Astrocyte (in vitro differentiated cells and primary cell): ENCODE measurements at regions not wholly inside any gene's neighbourhood (a gene's known extent, or its start where the extent isn't known, plus 50 kb on each side); places are given as distances from the start of the nearest gene placed in this dataset.

Source experiments
- DNase-seq: peaks from one replicate; pipeline ENCODE4 v3.0.0-alpha.2; 2010; ENCODE audit warnings: low read depth
- FAIRE-seq: peaks from 2 replicates; lab custom pipeline; 2011; peaks lifted over from hg19 to GRCh38; lab: Jason Lieb, UNC
- H2AFZ ChIP-seq: 2 replicates; pipeline ENCODE4 v1.6.0; 2012; ENCODE audit warnings: low read depth, low read length, inconsistent platforms
- H3K27ac ChIP-seq: 2 replicates; pipeline ENCODE4 v1.5.1; 2011; ENCODE audit warnings: low read depth, low read length, inconsistent platforms
- H3K27me3 ChIP-seq: 2 replicates; pipeline ENCODE4 v1.6.0; 2011; ENCODE audit warnings: low read length, inconsistent platforms; ENCODE audit not compliant: insufficient read depth
- H3K36me3 ChIP-seq: 2 replicates; pipeline ENCODE4 v1.5.1; 2011; ENCODE audit warnings: low read length, inconsistent platforms; ENCODE audit not compliant: insufficient read depth
- H3K4me1 ChIP-seq: 2 replicates; pipeline ENCODE4 v1.5.1; 2011; ENCODE audit warnings: low read length, inconsistent platforms; ENCODE audit not compliant: insufficient read depth
- H3K4me2 ChIP-seq: 2 replicates; pipeline ENCODE4 v1.6.0; 2012; ENCODE audit warnings: low read length, inconsistent platforms
- H3K4me3 ChIP-seq: 2 replicates; pipeline ENCODE4 v1.5.1; 2011; ENCODE audit warnings: low read depth, mild to moderate bottlenecking, low read length, inconsistent platforms; ENCODE audit not compliant: insufficient read depth
- H3K79me2 ChIP-seq: 2 replicates; pipeline ENCODE4 v1.6.0; 2012; ENCODE audit warnings: mild to moderate bottlenecking, low read length, inconsistent platforms; ENCODE audit not compliant: insufficient read depth
- H3K9ac ChIP-seq: 2 replicates; pipeline ENCODE4 v1.6.0; 2012; ENCODE audit warnings: mild to moderate bottlenecking, low read length, inconsistent platforms
- H3K9me3 ChIP-seq: 2 replicates; pipeline ENCODE4 v1.5.1; 2012; ENCODE audit warnings: low read depth, mild to moderate bottlenecking, low read length, inconsistent platforms; ENCODE audit not compliant: insufficient read depth
- H4K20me1 ChIP-seq: 2 replicates; pipeline ENCODE4 v1.6.0; 2012; ENCODE audit warnings: low read length, inconsistent platforms; ENCODE audit not compliant: insufficient read depth
- H3K27ac Mint-ChIP-seq: one replicate; pipeline ENCODE4 v1.8.0; 2021; ENCODE audit warnings: mild to moderate bottlenecking, mixed read lengths; ENCODE audit not compliant: unreplicated experiment
- H3K27me3 Mint-ChIP-seq: one replicate; pipeline ENCODE4 v1.8.0; 2021; ENCODE audit warnings: low read depth, mixed read lengths; ENCODE audit not compliant: unreplicated experiment
- H3K36me3 Mint-ChIP-seq: one replicate; pipeline ENCODE4 v1.8.0; 2021; ENCODE audit warnings: low read depth, mixed read lengths; ENCODE audit not compliant: unreplicated experiment
- H3K4me1 Mint-ChIP-seq: one replicate; pipeline ENCODE4 v1.8.0; 2021; ENCODE audit warnings: low read depth, mixed read lengths; ENCODE audit not compliant: unreplicated experiment
- H3K4me3 Mint-ChIP-seq: one replicate; pipeline ENCODE4 v1.8.0; 2021; ENCODE audit warnings: mild to moderate bottlenecking, moderate library complexity, mixed read lengths; ENCODE audit not compliant: unreplicated experiment
- H3K9me3 Mint-ChIP-seq: one replicate; pipeline ENCODE4 v1.8.0; 2021; ENCODE audit warnings: mild to moderate bottlenecking, mixed read lengths; ENCODE audit not compliant: unreplicated experiment
- EZH2 ChIP-seq: IDR thresholded peaks from 2 replicates; pipeline ENCODE4 v1.6.1; 2012; ENCODE audit warnings: mild to moderate bottlenecking, low read length, inconsistent platforms; ENCODE audit not compliant: insufficient read depth
- TF ChIP-seq, protein P1 (sequence below): IDR thresholded peaks from 2 replicates; pipeline ENCODE4 v1.5.1; 2011; ENCODE audit warnings: low read depth, mild to moderate bottlenecking, inconsistent platforms, low read length, moderate library complexity; ENCODE audit not compliant: insufficient read depth

DNA sequence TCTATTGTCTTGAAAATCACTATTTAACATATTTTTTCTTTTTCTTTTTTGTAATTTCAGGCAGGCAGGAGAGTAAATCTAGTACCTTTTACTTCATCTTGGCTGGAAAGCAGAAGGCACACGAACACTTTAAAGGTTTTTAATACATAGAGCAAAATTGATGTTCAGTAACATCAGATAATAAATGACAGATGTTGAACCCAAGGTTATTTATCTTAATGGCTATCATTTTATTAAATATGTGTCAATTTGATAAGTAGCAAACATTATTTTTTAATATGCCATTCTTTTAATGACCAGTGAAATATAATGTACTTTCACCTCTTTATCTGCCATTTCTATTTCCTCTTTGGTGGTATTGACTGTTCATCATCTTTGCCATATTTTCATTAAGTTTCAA is 381.2 kb downstream of the ARHGEF28 start:
- H4K20me1 ChIP-seq, result no peaks in the 10 kb centered on the region
- Mint-ChIP-seq H3K27me3 (peaks cover 7% of the 10 kb centered on the region), H3K36me3 (no peaks in the 10 kb centered on the region), H3K4me1 (no peaks in the 10 kb centered on the region), H3K9me3 (no peaks in the 10 kb centered on the region), H3K27ac (no peak overlapping the region), H3K4me3 (no peak overlapping the region)
- no peak overlapping the region for H3K27ac ChIP-seq
- no peak for DNase-seq
- H3K9ac ChIP-seq, result no peak overlapping the region
- no peaks in the 10 kb centered on the region for H3K27me3 ChIP-seq
- no peak overlapping the region for H2AFZ ChIP-seq
- H3K79me2 ChIP-seq, result no peaks in the 10 kb centered on the region
- no peaks in the 10 kb centered on the region for H3K36me3 ChIP-seq
- no peaks in the 10 kb centered on the region for H3K9me3 ChIP-seq
- no peak for FAIRE-seq
- no peak overlapping the region for H3K4me2 ChIP-seq
- no peak overlapping the region for H3K4me3 ChIP-seq
- no peaks in the 10 kb centered on the region for H3K4me1 ChIP-seq
- TF ChIP-seq, protein P1, sequence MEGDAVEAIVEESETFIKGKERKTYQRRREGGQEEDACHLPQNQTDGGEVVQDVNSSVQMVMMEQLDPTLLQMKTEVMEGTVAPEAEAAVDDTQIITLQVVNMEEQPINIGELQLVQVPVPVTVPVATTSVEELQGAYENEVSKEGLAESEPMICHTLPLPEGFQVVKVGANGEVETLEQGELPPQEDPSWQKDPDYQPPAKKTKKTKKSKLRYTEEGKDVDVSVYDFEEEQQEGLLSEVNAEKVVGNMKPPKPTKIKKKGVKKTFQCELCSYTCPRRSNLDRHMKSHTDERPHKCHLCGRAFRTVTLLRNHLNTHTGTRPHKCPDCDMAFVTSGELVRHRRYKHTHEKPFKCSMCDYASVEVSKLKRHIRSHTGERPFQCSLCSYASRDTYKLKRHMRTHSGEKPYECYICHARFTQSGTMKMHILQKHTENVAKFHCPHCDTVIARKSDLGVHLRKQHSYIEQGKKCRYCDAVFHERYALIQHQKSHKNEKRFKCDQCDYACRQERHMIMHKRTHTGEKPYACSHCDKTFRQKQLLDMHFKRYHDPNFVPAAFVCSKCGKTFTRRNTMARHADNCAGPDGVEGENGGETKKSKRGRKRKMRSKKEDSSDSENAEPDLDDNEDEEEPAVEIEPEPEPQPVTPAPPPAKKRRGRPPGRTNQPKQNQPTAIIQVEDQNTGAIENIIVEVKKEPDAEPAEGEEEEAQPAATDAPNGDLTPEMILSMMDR, result no peak
- no peak for TF ChIP-seq EZH2

DNA sequence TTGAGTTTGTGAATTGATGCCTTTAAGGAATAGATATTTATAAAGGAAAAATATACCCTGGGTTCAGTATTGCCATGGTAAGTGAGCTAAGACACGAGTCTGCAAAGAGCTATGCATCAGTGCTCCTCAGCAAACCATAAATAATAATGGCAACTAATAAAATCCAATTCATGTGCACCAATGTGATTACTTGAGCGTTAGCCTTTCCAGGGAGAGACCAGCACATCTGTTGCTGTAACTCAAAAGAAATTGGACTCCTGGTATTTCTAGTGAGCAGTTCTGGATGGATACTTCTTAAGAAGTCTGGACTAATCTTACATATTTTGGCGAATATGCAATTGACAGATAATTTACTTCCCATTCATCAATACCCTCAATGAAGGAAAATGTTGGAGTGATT is 373.3 kb downstream of the ARHGEF28 start:
- Histone ChIP-seq H3K27me3 (no peaks in the 10 kb centered on the region), H3K4me3 (no peak overlapping the region), H3K27ac (no peak overlapping the region), H4K20me1 (no peaks in the 10 kb centered on the region), H3K36me3 (no peaks in the 10 kb centered on the region), H3K9ac (no peak overlapping the region), H3K4me2 (no peak overlapping the region), H3K4me1 (no peaks in the 10 kb centered on the region), H2AFZ (no peak overlapping the region), H3K79me2 (no peaks in the 10 kb centered on the region), H3K9me3 (no peaks in the 10 kb centered on the region)
- no peak for TF ChIP-seq EZH2
- TF ChIP-seq, protein P1, result no peak
- DNase-seq (peak; percentile 17), FAIRE-seq (no peak)
- Mint-ChIP-seq H3K4me1 (peaks cover 4% of the 10 kb centered on the region), H3K27ac (no peak overlapping the region), H3K4me3 (no peak overlapping the region), H3K27me3 (no peaks in the 10 kb centered on the region), H3K9me3 (peaks cover 2% of the 10 kb centered on the region), H3K36me3 (no peaks in the 10 kb centered on the region)

DNA sequence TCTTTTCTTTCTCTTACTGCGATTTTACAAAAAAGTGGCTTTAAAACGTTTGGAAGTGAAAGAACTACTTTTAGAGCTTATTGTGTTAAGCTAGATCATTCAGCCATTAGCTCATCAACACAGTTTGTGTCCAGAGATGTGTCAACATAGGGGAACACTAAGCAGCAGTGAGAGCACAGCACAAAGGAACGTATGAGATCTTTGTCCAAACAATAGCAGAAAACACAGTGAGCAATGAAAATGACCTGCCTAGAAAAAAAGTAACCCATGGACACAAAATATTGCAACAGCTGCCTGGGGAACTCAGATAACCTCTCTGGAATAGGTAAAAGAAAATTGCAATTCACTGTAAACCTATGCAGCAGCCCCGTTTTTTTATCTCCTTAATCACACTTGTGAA is 372.5 kb downstream of the ARHGEF28 start:
- H3K36me3 Mint-ChIP-seq, result no peaks in the 10 kb centered on the region
- H3K9me3 ChIP-seq, result no peaks in the 10 kb centered on the region
- peaks cover 4% of the 10 kb centered on the region for H3K4me1 Mint-ChIP-seq
- peaks cover 3% of the 10 kb centered on the region for H3K9me3 Mint-ChIP-seq
- DNase-seq (peak; percentile 27), FAIRE-seq (peak; percentile 13)
- no peaks in the 10 kb centered on the region for H3K36me3 ChIP-seq
- no peaks in the 10 kb centered on the region for H3K79me2 ChIP-seq
- no peak overlapping the region for H3K9ac ChIP-seq
- H3K27me3 ChIP-seq, result no peaks in the 10 kb centered on the region
- peak overlapping the region; percentile 9 for H3K27ac ChIP-seq
- no peaks in the 10 kb centered on the region for H3K4me1 ChIP-seq
- H2AFZ ChIP-seq, result no peak overlapping the region
- no peaks in the 10 kb centered on the region for H4K20me1 ChIP-seq
- no peak for TF ChIP-seq EZH2
- TF ChIP-seq, protein P1, result no peak
- H3K27ac Mint-ChIP-seq, result no peak overlapping the region
- H3K4me3 ChIP-seq, result no peak overlapping the region
- H3K27me3 Mint-ChIP-seq, result no peaks in the 10 kb centered on the region
- no peak overlapping the region for H3K4me2 ChIP-seq
- no peak overlapping the region for H3K4me3 Mint-ChIP-seq
